HG02623 (cell line): ENCODE measurements at regions not wholly inside any gene's neighbourhood (a gene's known extent, or its start where the extent isn't known, plus 50 kb on each side); places are given as distances from the start of the nearest gene placed in this dataset.
A peak's percentile ranks its signal among the peaks of the same experiment; 100 is the strongest.
"Not testable (repeated sequence)": the region's sequence is repeated elsewhere in the genome, so short reads cannot be mapped to it uniquely, and the experiment has no call there.

Experiments
- ATAC-seq: cut with Tn5 transposase; IDR thresholded peaks from one replicate; pipeline ENCODE4 v1.9.1; 2021; ENCODE audit warnings: moderate library complexity; ENCODE audit not compliant: unreplicated experiment

- not testable (repeated sequence) for ATAC-seq
Observed at GRCh38 chr21:14009238-14009981, 201.3 kb downstream of the LIPI start.

- not testable (repeated sequence) for ATAC-seq
Observed at GRCh38 chr21:14008436-14008835, 202.3 kb downstream of the LIPI start.

GRCh38 chr21:14008006-14008405 is 202.7 kb downstream of the LIPI start:
- not testable (repeated sequence) for ATAC-seq

- ATAC-seq = not testable (repeated sequence)
Observed at GRCh38 chr21:14006144-14006543, 204.6 kb downstream of the LIPI start.

GRCh38 chr21:13986996-13987958 is 223.5 kb downstream of the LIPI start:
- ATAC-seq = not testable (repeated sequence)

DNA sequence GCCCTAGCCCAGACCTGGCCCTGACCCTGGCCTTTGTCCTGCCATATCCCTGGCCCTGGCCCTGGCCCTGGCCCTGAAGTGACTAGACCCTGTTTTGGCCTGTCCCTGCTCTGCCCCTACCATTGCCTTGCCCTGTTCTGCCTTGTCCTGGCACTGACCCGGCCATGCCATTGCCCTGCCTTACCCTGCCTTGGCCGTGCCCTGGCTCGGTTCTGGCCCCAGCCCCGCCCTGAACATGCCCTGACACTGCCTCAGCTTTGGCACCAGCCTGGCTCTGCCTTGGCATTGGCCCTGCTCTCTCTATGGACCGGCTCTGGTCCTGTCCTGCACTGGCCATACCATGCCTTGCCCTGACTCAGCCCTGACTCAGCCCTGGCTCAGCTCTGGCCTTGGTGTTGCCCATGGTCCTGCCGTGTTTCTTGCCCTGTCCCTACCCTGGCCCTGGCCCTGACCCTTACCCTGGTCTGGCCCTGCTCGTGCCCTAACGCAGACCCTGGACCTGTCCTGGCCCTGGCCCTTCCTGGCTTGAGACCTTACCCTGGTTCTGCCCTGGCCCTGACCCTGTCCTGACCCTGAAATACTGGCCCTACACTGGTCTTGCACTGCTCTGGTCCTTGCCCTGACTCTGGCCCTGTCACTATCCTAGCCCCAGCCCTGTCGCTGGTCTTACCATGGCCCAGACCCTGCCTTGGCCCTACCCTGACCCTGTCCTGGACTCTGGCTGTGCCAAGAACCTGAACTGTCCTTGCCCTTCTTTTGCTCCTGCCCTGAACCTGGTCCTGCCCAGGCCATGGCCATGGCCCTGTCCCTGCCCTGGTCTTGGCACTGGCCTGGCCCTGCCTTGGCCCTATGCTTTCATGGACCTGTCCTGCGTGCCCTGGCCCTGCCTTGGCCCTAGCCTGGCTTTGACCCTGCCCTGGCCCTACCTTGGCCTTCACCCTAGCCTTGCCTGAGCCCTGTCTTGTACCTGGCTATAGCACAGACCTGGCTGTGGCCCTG is 224.6 kb downstream of the LIPI start:
- ATAC-seq = not testable (repeated sequence)

- ATAC-seq = not testable (repeated sequence)
Observed at GRCh38 chr21:13985137-13985864, 225.5 kb downstream of the LIPI start.

GRCh38 chr21:13984728-13985127 is 226.0 kb downstream of the LIPI start:
- ATAC-seq = not testable (repeated sequence)

GRCh38 chr21:13981176-13982087 is 229.3 kb downstream of the LIPI start:
- not testable (repeated sequence) for ATAC-seq

GRCh38 chr21:13980115-13980662 is 230.6 kb downstream of the LIPI start:
- ATAC-seq = peak; percentile 87

- peak; percentile 16 for ATAC-seq
Observed at GRCh38 chr21:13979608-13980007, 231.1 kb downstream of the LIPI start.

GRCh38 chr21:13974582-13974981 is 236.2 kb downstream of the LIPI start:
- ATAC-seq = not testable (repeated sequence)

DNA sequence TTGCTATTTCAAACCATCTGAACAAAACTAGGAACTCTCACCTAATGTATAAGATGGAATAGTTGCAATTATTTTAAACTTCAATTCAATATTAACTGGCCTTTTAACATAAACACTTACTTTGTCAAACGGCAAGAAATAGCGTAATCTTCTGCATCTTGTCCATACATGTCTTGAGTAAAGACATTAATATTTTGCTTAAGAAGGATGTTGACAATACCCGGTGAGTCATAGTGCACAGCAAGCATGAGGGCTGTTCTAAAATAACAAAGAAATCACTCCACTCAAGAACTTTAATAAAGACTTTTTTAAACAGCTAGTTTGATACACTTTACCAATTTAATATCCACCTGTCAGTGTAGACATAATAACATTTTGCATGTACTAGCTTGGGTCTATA is 240.9 kb downstream of the LIPI start:
- not testable (repeated sequence) for ATAC-seq

DNA sequence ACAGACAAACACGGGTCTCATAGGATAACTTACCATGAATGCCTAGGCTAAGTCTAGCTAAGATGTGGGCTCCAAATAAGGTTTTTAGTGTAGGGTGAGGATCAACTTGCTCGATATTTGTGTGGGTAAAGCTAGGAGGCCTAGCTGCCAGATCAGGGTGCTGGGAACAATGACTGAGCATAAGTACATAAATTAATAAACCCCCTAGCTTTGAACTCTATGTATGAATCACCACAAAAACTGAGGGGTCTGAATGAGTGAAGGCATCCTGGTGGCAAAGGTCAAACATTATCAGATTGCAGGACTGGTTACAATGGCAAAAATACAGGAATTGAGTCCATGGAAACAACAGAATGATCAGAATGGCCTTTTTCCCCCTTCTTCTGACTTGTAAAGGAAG is 241.8 kb downstream of the LIPI start:
- not testable (repeated sequence) for ATAC-seq

DNA sequence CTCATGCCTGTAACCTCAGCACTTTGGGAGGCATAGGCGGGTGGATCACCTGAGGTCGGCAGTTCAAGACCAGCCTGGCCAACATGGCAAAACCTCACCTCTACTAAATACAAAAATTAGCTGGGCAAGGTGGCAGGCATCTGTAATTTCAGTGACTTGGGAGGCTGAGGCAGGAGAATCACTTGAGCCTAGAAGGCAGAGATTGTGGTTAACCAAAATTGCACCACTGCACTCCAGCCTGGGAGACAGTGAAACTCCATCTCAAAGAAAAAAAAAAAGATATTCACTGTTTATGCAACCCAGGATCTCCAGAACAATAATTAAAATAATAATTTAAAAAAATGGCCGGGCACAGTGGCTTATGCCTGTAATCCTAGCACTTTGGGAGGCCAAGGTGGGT is 247.5 kb downstream of the LIPI start:
- ATAC-seq = not testable (repeated sequence)

GRCh38 chr21:13937236-13937635 is 273.5 kb downstream of the LIPI start:
- no peak for ATAC-seq

GRCh38 chr21:13936033-13936937 is 274.5 kb downstream of the LIPI start:
- ATAC-seq = not testable (repeated sequence)
